ENCODE measurements at regions not wholly inside any gene's neighbourhood (a gene's known extent, or its start where the extent isn't known, plus 50 kb on each side); places are given as distances from the start of the nearest gene placed in this dataset.
"Not testable (repeated sequence)": the region's sequence is repeated elsewhere in the genome, so short reads cannot be mapped to it uniquely, and the experiment has no call there.

GRCh38 chr3:144652573-144652972 lies 681.0 kb downstream of the DIPK2A start:
- FAIRE-seq = no peak

DNA sequence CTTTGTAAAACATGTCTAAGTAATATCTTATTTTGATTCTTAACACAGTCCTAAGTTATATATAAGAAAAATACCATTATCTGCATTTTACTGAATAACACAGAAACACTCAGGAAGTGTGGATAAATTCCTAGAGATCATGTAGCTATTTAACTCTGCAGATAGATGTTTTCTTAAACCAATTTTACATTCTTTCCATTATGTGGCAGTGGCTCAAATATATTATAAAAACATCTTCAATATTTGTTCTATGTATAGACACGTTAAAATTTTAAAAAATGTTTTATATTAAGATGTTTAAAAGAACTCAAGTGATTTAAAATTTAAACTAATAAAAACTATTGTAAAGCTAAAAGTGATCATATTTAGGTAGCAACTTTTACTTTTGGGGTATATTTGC lies 683.8 kb downstream of the DIPK2A start:
- no peak for FAIRE-seq

GRCh38 chr3:144660186-144660585 lies 688.6 kb downstream of the DIPK2A start:
- no peak for FAIRE-seq

DNA sequence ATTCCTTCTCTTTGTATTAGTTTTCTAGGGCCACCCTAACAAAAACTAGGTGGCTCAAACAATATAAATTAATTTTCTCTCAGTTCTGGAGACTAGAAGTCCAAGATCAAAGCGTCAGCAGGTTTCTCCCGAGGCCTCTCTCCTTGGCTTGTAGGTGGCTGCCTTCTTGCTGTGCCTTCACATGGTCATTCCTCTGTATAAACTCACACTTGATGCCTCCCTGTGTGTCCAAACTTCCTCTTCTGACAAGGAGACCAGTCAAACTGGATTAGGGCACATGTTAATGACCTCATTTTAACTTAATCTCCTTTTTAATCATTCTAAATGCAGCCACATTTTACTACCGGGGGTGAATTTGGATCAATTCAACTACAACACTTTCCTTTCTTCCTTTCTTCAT lies 691.1 kb downstream of the DIPK2A start:
- no peak for FAIRE-seq

GRCh38 chr3:144663456-144664436 lies 692.1 kb downstream of the DIPK2A start:
- no peak for FAIRE-seq

DNA sequence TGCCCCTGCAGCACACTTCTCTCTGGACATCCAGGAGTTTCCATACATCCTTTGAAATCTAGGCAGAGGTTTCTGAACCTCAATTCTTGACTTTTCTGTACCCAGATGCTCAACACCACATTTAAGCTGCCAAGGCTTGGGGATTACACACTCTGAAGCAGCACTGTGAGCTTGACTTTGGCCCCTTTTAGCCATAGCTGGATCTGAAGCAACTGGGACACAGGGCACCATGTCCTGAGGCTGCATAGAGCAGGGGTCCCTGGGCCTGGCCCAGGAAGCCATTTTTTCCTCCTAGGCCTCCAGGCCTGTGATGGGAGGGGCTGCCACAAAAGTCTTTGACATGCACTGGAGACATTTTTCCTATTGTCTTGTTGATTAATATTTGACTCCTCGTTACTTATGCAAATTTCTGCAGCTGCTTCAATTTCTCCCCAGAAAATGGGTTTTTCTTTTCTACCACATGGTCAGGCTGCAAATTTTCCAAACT lies 694.0 kb downstream of the DIPK2A start:
- FAIRE-seq = no peak

DNA sequence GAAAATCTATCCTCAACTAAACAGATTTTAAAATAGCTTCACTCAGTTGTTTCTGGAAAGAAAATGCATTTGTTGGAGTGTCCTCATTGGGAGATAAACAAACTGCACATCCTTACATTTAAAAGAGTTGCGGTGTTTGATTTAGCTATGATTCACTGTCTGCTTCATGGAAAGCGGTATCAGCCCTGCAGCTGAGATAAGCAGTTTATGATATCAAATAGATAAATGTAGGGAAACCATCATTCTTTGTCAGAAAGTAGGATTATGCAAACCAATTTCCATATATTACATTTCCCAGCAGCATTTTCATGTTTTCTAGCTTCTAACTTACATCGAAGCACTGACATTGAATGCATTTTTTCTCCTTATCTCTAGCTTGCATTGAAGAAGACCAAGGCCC lies 698.9 kb downstream of the DIPK2A start:
- FAIRE-seq = no peak

DNA sequence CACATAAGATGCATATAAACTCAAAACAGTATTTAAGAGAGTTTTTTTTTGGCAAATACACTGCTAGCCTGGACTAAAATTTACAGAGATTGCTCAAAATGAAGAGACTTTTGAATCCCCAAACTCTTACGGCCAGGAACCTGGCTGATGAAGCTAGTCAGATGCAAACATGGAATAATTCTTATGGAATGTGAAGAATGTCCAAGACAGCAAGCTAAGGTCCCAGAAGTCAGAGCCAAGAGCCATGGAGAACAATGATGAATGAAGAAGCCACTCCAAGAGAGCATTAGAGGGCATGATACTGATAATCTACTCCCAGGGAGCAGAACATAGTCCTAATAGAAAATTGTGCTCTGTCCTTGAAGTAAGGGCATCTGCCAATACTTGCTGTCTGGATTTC lies 705.5 kb downstream of the DIPK2A start:
- FAIRE-seq = no peak

- no peak for FAIRE-seq
Measured at GRCh38 chr3:144683065-144683464, 711.4 kb downstream of the DIPK2A start.

- FAIRE-seq = no peak
Measured at GRCh38 chr3:144687862-144688261, 716.2 kb downstream of the DIPK2A start.

DNA sequence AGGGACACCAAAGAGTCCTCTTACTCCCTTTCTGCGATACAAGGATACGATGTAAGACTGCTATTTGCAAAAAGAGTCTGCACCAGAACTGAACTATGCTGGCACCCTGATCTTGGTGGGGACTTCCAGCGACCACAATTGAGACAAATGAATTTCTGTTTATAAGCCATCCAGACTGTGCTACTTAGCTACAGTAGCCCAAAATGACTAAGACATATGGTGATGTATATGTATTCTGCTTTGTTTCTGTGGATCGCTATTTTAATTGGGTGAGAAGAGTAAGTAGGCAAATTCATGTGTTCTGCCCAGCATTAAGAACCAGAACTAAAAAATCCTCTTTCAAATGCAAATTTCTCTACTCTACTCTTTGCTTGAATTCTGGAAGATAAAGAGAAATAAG lies 720.9 kb downstream of the DIPK2A start:
- FAIRE-seq = no peak

DNA sequence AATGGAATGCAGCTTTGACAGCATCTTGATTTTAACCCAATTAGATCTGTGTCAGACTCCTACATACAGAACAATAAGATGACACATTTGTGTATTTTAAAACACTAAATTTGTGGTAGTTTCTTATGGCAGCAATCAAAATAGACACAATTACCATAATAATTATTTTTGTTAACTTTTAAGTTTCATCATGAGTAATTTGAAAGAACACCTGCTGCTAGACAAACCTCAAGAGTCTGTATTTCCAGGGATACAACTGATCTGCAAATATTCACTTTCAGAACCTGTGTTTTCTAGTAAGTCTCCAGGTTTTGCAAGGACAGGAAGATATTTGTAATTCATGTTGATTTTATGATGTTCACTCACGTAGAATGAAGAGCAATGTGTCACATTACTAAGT lies 736.8 kb downstream of the DIPK2A start:
- FAIRE-seq = no peak

DNA sequence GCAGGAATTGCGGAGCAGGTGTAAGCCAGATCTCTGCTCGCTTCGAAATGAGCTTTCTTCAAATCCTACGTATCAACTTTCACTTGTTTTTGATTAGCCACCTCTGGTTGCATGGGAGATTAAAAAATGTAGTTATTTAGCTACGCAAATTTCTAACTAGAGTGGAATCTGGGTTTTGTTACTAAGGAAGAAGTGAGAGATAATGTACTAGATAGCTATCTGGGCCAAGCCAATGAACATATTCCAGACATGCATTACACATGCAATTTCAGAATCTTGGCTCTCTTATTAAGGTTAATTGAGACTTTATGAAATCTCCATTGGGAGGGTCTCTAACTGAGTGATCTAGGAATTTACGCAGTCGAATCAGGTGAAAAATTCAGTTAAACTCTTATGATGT lies 765.7 kb downstream of the DIPK2A start:
- no peak for FAIRE-seq

- no peak for FAIRE-seq
Measured at GRCh38 chr3:144743225-144743668, 771.6 kb downstream of the DIPK2A start.

DNA sequence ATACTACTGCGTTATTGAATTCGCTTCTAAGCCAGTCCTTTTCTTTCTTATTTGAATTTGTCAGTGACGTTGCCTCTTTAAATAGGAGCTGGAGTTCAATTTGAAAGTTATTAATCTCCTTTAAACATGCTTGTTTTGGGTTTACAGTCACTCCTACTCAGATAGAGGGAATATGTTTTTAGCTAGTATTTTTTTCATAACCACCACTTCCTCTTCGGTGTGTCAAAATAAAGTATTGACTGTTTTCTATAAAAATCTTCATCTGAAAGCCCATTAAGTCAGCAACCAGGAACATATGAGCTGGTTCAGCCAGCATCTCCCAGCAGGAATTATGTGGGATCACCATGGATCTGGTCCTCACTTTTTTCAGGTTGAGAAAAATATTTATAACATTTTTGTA lies 772.9 kb downstream of the DIPK2A start:
- no peak for FAIRE-seq

- FAIRE-seq = no peak
Measured at GRCh38 chr3:144746631-144747030, 775.0 kb downstream of the DIPK2A start.

DNA sequence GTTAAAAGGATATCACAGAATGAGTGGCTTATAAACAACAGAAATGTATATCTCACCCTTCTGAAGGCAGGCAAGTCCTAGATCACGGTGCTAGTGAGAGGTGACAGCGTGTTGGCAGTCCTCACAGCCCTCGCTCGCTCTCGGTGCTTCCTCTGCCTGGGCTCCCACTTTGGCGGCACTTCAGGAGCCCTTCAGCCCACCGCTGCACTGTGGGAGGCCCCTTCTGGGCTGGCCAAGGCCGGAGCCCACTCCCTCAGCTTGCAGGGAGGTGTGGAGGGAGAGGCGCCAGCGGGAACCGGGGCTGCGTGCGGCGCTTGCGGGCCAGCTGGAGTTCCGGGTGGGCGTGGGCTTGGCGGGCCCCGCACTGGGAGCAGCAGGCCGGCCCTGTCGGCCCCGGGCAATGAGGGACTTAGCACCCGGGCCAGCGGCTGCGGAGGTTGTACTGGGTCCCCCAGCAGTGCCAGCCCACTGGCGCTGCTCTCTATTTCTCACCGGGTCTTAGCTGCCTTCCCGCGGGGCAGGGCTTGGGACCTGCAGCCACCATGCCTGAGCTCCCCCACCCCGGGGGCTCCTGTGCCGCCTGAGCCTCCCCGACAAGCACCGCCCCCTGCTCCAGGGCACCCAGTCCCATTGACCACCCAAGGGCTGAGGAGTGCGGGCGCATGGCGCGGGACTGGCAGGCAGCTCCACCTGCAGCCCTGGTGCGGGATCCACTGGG lies 778.1 kb downstream of the DIPK2A start:
- not testable (repeated sequence) for FAIRE-seq

DNA sequence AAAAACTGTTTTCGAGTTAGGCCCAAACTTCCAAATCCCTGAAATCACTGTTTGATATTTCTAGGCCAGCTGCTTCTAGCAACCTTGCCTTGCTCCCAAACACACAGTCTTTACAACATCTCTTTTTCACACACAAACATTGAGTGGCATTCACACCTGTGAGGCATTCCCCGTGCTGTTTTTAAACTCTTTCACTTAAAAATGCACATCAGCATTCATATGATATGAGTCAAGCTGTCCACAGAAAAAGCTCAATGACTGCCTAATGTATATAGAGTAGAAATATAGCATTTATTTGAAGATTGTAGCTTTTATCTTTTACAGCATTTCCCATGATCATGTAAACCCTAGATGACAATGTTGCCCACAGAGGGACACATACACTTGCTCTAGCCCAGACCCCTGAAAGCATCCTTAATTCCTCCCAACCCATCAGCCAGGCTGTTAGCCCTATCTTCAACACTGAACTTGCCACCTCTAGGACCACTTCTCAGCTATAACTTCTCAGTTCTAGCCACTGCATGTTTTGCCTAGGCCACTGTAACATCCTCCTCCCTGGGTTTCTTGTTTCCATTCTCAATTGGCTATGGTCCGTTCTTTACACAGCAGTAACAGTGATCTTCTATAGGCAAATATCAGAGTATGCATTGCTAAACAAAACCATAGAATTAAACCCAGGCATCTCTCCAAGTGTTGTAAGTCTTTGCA lies 782.6 kb downstream of the DIPK2A start:
- no peak for FAIRE-seq

GRCh38 chr3:144756704-144757440 lies 785.2 kb downstream of the DIPK2A start:
- FAIRE-seq = no peak

DNA sequence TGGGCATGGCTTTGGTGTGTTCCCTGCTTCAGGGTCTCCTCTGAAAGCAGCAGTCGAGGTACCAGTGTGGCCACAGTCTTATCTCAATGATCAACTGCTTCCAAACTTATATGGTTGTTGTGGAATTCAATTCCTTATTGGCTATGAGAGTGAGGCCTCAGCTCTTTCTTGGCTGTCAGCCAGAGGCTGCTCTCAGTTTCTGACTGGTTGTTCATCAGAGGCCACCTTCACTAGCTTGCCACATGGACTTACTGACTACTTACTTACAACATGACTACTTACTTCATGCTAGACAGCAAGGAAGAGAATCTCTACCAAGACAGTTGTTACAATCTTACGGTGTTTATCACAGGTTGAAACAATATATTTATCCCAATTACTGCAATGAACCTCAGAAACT lies 789.2 kb downstream of the DIPK2A start:
- no peak for FAIRE-seq

GRCh38 chr3:144762091-144762490 lies 790.5 kb downstream of the DIPK2A start:
- FAIRE-seq = no peak

- FAIRE-seq = no peak
Measured at GRCh38 chr3:144763878-144764454, 792.3 kb downstream of the DIPK2A start.
